ENCODE measurements at regions not wholly inside any gene's neighbourhood (a gene's known extent, or its start where the extent isn't known, plus 50 kb on each side); places are given as distances from the start of the nearest gene placed in this dataset.

- TF ChIP-seq POLR2A (IDR thresholded peaks at IDR 0.05) (no peak), CTCF (IDR thresholded peaks at IDR 0.05) (no peak)
- Histone ChIP-seq H3K9me3 (no peaks in the 10 kb centered on the region), H3K4me3 (no peak overlapping the region), H3K4me1 (no peaks in the 10 kb centered on the region), H3K27ac (no peak overlapping the region), H3K27me3 (no peaks in the 10 kb centered on the region), H3K36me3 (ENCODE audit: low read depth, missing control alignments) (no peaks in the 10 kb centered on the region)
- 49 to 50% methylated on average over 1 of the region's 1 CpG for WGBS, 2 donors
- no peak for DNase-seq
- intact Hi-C loops (cut with DNase I; ENCODE audit: low total_unique reads) = no loop called here
Measured at GRCh38 chr4:166625018-166625637, 609.2 kb downstream of the SPOCK3 start.

GRCh38 chr4:166628454-166628853, 605.8 kb downstream of the SPOCK3 start:
- no peak for DNase-seq
- WGBS, 2 donors = 79 to 92% methylated on average over 2 of the region's 2 CpGs
- no peaks in the 10 kb centered on the region for H3K36me3 ChIP-seq (ENCODE audit: low read depth, missing control alignments)
- TF ChIP-seq POLR2A (IDR thresholded peaks at IDR 0.05) (no peak), CTCF (IDR thresholded peaks at IDR 0.05) (no peak)
- intact Hi-C loops (cut with DNase I; ENCODE audit: low total_unique reads) = no loop called here
- no peaks in the 10 kb centered on the region for H3K9me3 ChIP-seq
- H3K27ac ChIP-seq = no peak overlapping the region
- no peaks in the 10 kb centered on the region for H3K27me3 ChIP-seq
- H3K4me1 ChIP-seq = no peaks in the 10 kb centered on the region
- H3K4me3 ChIP-seq = no peak overlapping the region

- TF ChIP-seq CTCF (IDR thresholded peaks at IDR 0.05) = no peak
- WGBS, 2 donors = 87 to 98% methylated on average over 2 of the region's 2 CpGs
- intact Hi-C loops (cut with DNase I; ENCODE audit: low total_unique reads) = no loop called here
- H3K27ac ChIP-seq = no peak overlapping the region
- no peaks in the 10 kb centered on the region for H3K36me3 ChIP-seq (ENCODE audit: low read depth, missing control alignments)
- no peak overlapping the region for H3K4me3 ChIP-seq
- no peaks in the 10 kb centered on the region for H3K4me1 ChIP-seq
- no peak for DNase-seq
- H3K9me3 ChIP-seq = no peaks in the 10 kb centered on the region
- no peaks in the 10 kb centered on the region for H3K27me3 ChIP-seq
Measured at GRCh38 chr4:166635367-166635766, 598.9 kb downstream of the SPOCK3 start.

DNA sequence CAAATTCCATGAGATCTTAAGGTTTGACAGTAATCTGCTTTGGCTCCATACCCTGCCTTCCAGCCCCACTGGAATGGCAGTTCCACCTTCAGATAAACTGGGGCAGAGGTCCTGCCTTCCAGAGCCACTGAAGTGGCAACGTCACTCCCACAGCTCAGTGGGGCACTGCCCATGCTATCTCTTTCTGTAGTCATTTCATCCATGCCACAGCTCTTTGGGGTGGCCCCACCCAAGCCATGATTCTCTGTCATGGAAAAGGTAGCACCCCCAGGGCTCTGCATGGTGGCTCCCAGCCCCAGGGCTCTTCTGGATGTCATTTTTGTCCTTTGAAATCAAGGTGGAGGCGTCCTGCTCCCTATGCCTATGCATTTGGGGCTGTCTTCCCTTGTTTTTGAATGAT, 596.5 kb downstream of the SPOCK3 start:
- Histone ChIP-seq H3K36me3 (ENCODE audit: low read depth, missing control alignments) (no peaks in the 10 kb centered on the region), H3K27me3 (no peaks in the 10 kb centered on the region), H3K27ac (no peak overlapping the region), H3K4me3 (no peak overlapping the region), H3K4me1 (no peaks in the 10 kb centered on the region), H3K9me3 (no peaks in the 10 kb centered on the region)
- no peak for TF ChIP-seq CTCF (IDR thresholded peaks at IDR 0.05)
- no peak for TF ChIP-seq POLR2A (IDR thresholded peaks at IDR 0.05)
- intact Hi-C loops (cut with DNase I; ENCODE audit: low total_unique reads) = no loop called here
- no peak for DNase-seq
- 89 to 94% methylated on average over 2 of the region's 2 CpGs for whole genome bisulfite sequencing, 2 donors

DNA sequence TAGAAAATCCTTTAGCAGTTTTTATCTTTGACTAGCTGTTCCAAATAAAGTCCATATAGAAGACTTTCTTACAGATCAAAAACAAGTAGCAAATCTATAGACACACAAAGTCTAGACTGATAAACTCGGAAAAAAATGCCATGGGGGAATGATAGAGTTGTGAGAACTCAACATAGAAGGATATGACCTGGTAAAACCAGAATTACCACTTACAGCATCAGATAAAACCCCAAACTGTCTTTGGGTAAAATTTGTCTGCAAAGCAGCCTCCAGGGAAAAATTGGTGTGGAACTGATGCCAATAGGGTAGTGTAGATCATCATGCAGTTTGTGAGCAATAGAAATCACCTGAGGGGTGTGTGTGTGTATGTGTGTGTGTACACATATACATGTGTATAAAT, 579.1 kb downstream of the SPOCK3 start:
- DNase-seq = no peak
- no peak for TF ChIP-seq POLR2A (IDR thresholded peaks at IDR 0.05)
- no peak for TF ChIP-seq CTCF (IDR thresholded peaks at IDR 0.05)
- Histone ChIP-seq H3K9me3 (no peaks in the 10 kb centered on the region), H3K27me3 (no peaks in the 10 kb centered on the region), H3K36me3 (ENCODE audit: low read depth, missing control alignments) (no peaks in the 10 kb centered on the region), H3K27ac (no peak overlapping the region), H3K4me3 (no peak overlapping the region), H3K4me1 (no peaks in the 10 kb centered on the region)
- intact Hi-C loops (cut with DNase I; ENCODE audit: low total_unique reads) = no loop called here
- WGBS, 2 donors = 84 to 95% methylated on average over 1 of the region's 1 CpG

Data from testis (tissue), 2 donors.